ENCODE measurements at regions not wholly inside any gene's neighbourhood (a gene's known extent, or its start where the extent isn't known, plus 50 kb on each side); places are given as distances from the start of the nearest gene placed in this dataset.

DNA sequence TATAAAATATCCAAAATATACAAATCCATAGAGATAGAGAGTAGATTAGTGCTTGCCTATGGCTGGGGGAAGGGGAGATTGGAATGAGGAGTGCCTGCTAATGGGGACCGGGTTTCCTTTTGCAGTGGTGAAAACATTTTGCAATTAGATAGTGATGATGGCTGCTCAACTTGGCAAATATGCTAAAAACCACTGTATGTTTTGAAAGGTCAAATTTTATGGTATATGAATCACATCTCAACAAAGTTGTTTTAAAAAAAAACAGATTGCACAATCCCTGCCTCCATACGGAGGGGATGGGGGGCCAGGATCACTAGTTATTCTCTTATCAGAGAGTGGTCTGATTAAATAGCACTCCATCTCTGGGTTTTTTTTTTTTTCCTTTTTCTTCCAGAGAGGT lies 76.9 kb upstream of the RIPOR2 start:
- DNase-seq (ENCODE audit: low read depth in 1 of 2, low spot score in 1 of 2), result no peak

DNA sequence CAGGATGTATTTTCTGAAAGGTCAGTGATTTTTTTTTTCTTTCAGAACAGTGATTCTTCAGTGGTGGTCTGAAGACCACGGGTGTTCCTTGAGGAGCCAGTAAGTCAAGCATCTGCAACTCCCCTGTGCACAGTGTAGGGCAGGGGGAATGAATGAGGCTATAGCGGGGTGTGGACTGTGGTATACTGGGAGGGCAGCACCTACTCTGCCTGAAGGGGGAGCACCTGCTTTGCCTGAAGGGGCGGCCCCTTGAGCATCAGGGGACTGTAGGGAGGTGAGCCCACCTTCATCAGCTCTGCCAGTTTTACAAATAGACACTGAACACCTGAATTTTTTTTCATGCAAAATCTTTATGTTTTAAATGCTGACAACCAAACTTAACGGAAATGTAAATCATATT lies 77.5 kb upstream of the RIPOR2 start:
- no peak for DNase-seq (ENCODE audit: low read depth in 1 of 2, low spot score in 1 of 2)

DNA sequence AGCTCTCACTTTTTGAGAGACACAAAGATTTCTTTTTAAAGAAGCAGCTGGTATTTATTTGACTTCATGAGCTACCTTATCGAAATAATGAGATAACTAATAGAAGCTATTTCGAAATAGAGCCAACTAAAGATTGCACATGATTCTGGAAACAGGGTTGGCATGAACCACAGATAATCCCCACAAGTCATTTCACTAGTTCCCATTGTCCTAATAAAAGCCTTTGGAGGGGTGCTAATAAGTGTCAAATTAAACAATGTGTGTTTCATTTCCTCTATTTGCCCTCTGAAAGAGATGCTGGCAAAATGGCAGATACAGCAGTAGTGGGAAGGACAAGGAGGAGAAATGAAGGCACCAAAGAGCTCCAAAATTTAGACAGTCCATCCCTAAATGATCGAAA lies 78.6 kb upstream of the RIPOR2 start:
- DNase-seq (ENCODE audit: low read depth in 1 of 2, low spot score in 1 of 2), result no peak

DNA sequence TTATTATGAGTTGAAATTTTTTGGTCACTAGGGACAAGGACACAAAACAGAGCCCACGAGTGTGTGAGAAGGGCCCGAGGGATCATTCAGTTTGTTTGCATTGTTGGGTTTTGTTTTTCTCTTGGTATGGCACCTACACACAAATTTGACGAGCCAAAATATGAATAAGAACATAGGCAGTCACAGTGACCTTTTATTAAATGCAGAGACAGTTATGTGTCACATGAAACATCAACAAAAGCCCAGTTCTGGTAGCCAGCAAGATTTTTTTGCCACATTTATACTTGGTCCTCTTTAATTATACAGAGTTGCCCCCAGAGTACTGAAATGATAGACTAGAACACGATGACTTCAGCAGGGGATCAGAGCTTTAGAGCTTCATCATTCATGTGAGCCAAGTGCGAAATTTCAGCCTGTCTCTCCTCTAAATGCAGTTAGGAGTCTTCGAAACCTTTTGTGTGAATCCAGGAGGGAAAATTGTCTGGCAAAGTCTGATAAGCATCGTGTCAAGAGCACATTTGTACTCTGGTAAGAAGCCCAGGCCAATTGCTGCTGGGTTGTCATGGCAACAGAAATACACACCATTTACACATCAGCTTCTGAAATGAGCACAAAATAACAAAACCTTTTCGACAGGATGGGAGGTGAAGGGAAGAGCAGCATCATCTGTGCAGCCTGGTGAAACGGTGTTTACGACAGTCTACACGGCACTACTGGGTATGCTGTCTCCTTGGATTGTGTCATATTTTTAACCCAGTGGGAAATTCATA lies 79.2 kb upstream of the RIPOR2 start:
- peak in 1 of 2 donors; percentile 26 for DNase-seq (ENCODE audit: low read depth in 1 of 2, low spot score in 1 of 2)

DNA sequence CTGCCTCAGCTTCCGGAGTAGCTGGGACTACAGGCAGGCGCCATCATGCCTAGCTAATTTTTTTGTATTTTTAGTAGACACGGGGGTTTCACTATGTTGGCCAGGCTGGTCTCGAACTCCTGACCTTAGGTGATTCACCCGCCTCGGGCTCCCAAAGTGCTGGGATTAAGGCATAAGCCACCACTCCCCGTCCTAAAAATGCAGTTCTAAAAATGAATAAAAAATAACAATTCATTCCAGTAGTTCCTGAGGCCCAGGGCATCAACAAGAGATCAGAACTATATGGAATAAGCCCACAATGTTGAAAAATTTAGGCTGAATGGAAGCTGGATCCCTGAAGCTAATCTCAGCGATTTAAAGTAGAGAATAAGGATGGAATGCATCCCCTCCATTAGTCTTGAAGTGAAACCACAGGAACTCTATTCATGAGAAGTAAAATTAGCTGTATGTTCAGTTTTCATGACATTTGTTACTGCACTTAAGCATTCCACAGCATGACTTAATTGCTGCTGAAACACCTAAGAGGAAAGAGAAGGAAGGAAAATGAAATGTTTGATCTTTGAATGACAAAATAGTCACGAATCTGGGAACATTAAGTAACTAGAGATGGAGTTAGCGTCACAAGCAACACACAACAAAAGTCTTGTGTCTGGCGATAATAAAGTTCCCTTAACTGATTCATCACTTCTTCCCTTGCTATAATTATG lies 80.4 kb upstream of the RIPOR2 start:
- no peak for DNase-seq (ENCODE audit: low read depth in 1 of 2, low spot score in 1 of 2)

DNA sequence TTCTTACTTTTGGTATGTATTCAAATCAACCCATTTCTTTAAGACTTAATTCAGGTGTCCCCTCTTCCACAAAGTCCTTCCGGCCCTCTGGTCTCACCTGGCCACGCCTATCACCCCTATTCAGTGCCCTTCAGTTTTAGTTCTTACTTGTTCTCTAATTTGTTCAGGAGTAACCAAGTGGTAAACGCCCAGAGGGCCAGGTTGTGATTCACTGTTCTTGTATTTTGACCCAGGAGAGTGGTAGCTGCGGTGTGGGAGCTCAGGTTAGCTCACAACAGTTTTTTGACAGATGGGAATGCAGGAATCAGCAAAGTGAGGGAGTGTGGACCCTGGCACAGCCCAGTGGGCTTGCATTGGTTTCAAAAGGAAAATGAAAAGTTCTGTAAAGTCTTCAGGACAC lies 81.7 kb upstream of the RIPOR2 start:
- no peak for DNase-seq (ENCODE audit: low read depth in 1 of 2, low spot score in 1 of 2)

DNA sequence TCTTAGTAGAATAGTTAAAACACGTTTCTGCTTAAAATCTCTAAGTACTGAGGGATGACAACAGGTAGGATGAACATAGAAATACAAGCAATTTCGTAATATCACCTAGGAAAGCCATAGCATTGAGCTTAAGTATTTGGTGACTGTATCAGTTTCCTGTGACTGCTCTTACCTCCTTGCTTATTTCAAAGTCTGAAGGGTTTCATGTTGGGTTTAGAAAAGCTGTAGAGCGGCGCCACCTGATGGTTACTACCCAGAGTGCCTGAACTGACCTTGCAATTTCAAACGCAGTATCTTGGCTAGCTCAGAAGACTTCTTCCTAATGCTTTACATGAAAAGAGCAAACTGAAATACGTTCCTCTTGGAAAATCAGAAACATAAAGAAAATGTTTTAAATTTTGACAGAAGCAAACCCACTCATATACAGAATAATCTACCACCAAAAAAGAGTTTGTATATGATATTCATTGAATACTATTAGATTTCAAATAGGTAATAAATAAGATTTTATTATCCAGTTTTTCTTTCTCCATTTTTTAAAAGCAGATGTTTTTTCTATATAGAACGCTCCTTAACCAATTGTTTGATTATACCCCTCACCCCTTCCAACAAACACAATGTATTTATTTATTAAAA lies 82.3 kb upstream of the RIPOR2 start:
- DNase-seq (ENCODE audit: low read depth in 1 of 2, low spot score in 1 of 2), result peak in 1 of 2 donors; percentile 80

DNA sequence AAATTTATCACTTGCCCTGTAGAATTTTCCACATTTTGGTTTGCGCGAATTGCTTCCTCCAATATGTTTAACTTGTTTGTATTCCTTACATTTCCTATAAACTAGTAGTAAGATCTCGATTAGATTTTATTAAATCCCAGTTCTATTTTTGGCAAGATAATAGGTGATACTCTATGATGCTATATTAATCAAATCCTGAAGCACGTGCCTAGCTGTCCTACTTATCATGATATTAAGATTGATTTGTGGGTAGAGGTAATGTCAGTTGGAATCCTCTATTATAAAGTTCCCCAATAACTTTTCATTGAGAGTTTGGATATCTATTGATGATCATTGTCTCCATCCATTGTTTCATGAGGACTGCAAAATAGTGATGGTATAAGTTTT lies 82.8 kb upstream of the RIPOR2 start:
- no peak for DNase-seq (ENCODE audit: low read depth in 1 of 2, low spot score in 1 of 2)

DNA sequence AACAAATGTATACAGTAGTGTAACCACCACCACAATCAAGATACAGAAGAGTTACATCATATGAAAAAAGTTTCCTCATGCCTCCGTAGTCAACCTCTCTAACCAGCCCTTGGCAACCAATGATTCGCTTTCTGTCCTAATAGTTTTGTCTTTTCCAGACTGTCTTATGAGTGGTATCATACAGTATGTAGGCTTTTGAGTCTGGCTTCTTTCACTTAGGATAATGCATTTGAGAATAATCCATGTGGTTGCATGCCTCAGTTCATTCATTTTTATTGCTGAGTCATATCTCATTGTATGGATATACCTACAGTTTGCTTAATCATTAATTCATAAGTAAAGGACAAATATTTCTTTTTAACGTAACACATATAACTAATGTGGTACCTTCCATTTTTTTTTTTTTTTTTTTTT lies 86.4 kb upstream of the RIPOR2 start:
- no peak for DNase-seq (ENCODE audit: low read depth in 1 of 2, low spot score in 1 of 2)

DNA sequence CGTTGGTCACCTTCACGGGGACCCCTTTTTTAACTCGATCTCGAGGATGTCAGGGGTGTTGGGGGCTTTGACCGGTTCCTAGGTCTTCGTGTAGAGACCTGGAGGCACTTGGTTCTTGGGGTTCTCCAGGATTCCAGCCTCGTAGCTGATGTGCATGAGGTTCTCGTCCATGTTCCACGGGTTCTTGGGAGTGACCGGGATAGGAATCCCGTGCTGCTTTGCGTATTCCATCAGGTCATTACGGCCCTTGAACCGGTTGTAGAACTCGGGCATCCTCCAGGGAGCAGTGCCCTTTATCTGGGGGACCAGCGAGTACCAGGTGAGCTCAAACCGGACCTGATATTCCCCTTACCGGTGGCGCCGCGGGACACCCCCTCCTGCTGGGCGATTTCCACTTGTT lies 88.0 kb upstream of the RIPOR2 start:
- DNase-seq (ENCODE audit: low read depth in 1 of 2, low spot score in 1 of 2), result no peak

DNA sequence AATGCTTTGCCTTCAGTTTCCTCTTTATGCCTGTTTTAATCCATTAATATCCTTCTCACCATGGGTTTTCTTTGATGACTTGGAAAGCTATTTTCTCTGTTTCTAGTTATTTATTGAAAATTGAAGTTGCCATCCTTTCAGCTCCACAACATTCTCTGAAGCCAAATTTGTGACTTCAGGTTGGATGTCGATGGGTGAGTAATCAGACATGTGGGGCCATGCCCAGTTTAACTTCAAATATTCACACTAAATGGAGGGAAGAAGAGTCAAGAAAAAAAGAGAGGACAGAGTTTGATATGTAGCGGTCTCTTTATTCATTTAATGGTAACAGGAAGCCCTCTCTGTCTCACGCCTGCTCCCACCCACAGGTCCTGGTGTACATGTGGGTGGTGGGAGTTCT lies 89.1 kb upstream of the RIPOR2 start:
- DNase-seq (ENCODE audit: low read depth in 1 of 2, low spot score in 1 of 2), result no peak

DNA sequence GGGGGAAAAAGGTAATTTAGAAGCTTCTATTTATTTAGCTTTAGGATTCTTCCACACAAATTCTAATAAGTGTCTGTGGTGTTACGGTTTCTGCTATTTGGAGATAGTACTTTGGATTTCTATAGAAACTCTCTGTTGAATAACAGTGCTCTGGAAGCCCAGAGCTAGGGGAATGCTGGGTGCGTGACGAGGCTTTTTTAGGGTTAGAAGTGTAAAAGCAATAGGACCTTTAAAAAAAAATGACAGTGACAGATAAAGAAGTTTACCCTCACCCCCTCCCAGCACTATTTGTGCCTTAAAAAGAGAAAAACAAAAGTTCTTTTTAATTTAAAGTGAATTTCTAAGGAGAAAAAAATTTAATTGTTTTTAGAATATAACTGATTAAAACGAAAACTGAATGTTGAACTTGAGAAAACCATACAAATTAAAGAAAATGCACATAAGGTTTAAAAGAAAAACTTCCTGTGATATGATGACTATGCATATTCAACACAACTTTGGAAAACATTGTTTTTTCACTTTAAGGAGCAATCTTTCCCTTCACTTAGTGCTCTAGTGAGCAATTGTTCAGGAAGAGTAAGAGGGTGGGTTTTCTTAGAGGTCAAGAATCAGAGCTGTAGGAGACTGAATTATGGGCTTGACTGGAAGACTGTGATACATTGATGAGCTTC lies 89.6 kb upstream of the RIPOR2 start:
- no peak for DNase-seq (ENCODE audit: low read depth in 1 of 2, low spot score in 1 of 2)

DNA sequence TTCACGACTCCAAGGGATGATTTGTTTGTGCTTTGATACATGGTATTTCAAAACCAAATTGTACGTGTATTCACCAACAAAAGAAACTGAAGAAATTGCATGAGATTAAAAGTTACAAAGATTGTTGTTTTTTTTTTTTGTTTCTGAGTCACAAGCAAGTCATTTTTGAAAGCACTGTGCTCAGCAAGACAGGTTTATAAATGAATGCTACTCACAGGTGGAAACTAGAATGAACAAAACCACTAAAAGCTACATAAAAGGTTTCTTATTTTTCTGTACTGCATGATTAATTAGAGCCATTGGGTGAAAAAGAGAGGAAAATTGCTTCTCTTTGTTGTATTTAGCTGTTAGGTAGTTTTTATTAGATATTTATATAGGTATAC lies 90.2 kb upstream of the RIPOR2 start:
- DNase-seq (ENCODE audit: low read depth in 1 of 2, low spot score in 1 of 2), result no peak

DNA sequence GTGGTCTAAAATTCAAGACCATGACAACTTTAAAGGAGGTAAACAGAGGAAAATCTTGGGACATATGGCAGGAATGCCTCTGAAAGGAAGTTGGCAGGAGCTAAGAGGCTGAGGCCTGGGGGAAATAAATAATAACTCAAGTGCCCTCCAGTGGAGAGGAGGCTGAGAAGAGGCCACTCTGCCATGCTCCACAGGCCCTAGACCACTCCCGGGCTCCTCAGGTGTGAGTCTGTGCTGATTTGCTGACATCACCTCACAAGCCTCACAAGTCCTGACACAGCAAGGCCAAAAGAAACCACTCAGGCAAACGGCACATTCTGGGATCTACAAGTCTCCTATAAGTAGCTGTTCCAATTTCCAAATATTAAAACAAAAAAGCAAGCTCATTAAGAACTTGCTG lies 91.0 kb upstream of the RIPOR2 start:
- DNase-seq (ENCODE audit: low read depth in 1 of 2, low spot score in 1 of 2), result no peak

DNA sequence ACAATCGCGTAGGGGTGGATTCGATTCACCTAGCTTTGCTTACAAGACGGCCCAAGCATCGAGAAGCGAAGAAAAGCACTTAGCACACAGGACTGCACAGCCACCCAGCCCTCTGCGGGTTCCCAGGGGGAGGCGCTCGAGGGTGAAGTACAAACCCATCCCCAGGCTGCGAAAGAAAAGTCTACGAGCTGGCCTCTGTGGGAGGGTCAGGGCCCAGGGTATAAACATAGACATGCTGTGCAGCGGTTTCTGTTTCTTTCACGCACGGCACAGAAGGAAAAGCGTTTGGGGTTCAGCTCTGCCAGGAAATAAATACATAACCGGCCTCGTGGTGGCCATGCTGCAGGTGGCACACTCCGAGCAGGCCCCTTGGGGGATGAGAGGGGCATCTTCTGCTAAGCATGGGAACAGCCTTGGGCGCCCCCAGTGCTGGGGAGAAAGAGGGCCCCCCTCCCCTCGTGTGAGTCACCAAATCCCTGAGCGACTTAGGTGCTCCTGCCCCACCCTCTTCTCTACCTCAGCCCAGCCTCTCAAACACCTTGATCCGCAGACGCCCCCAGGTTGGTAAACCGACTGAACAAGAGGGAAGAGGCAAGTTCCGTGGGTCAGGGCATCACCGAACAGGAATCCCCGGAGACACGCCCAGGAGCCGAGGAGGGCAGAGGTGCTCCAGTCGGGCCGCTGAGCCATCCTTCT lies 91.6 kb upstream of the RIPOR2 start:
- peak in 1 of 2 donors; percentile 66 for DNase-seq (ENCODE audit: low read depth in 1 of 2, low spot score in 1 of 2)

DNA sequence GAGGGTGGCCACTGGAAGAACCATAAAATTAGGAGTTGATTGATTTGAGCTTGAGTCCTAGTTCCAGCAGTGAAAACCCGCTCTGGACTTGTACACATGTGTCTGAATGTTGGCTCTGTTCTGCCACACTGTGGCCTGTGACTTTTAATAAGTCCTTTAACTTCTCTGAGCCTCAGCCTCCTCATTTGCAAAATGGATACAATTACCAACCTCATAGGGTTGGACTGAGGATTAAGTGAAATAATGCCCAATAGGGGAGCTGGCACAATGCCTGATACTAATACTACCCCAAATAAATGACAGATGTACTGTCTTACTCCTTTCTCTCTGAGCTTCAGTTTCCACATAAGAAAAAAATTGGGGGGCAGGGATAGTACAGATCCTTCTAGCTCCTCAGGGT lies 92.6 kb upstream of the RIPOR2 start:
- DNase-seq (ENCODE audit: low read depth in 1 of 2, low spot score in 1 of 2), result no peak

DNA sequence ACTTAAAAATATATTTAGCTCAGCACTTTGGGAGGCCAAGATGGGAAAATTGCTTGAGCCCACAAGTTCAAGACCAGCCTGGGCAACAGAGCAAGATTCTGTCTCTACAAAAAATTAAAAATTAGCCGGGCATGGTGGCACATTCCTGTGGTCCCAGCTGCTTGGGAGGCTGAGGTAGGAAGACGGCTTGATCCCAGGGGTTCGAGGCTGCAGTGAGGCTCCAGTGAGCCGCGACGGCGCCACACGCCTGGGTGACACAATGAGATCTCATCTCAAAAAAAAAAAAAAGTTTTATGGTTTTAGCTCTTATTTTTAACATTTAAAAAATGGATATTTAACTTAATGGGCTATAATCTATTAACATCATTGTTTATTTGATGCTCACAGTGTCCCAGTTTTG lies 97.2 kb upstream of the RIPOR2 start:
- DNase-seq (ENCODE audit: low read depth in 1 of 2, low spot score in 1 of 2), result no peak

DNA sequence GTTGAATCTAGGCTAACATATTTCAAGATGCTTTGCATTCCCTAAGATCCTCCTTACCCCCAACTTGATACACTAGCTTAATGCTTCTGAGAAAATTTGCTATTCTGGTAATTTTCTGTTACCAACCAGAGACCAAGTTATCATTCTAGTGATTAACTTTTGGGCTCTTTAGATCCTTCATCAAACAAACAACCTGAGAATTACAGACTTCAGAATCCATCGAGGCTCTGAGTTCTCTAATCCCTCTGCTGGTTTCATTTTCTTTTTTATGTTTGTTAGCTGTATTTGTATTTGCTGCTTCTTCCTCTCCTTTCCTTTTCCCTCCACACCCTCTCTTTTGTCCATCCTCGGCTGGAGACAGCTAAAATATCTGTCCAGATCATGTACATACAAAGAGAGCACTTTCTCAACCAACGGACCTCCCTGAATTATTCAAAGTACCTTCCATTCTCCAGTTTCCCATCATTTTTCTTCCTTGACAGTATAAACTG lies 98.7 kb upstream of the RIPOR2 start:
- DNase-seq (ENCODE audit: low read depth in 1 of 2, low spot score in 1 of 2), result no peak

DNA sequence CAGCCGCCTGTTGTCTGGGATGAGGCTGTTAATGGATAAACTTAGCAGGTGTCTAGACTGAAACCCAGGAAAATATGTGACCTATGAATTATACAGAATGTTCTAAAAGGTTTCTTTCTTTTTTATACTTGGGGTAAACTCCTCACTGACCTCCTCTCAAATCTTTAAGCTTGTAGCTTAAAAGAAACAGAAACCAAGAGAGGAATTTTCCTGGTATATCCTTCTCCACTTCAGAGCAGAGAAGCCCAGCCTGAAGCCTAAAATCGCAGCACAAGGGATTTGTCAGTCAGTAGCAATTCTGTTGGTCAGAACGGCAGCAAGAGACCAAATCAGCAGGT lies 99.4 kb upstream of the RIPOR2 start:
- no peak for DNase-seq (ENCODE audit: low read depth in 1 of 2, low spot score in 1 of 2)

DNA sequence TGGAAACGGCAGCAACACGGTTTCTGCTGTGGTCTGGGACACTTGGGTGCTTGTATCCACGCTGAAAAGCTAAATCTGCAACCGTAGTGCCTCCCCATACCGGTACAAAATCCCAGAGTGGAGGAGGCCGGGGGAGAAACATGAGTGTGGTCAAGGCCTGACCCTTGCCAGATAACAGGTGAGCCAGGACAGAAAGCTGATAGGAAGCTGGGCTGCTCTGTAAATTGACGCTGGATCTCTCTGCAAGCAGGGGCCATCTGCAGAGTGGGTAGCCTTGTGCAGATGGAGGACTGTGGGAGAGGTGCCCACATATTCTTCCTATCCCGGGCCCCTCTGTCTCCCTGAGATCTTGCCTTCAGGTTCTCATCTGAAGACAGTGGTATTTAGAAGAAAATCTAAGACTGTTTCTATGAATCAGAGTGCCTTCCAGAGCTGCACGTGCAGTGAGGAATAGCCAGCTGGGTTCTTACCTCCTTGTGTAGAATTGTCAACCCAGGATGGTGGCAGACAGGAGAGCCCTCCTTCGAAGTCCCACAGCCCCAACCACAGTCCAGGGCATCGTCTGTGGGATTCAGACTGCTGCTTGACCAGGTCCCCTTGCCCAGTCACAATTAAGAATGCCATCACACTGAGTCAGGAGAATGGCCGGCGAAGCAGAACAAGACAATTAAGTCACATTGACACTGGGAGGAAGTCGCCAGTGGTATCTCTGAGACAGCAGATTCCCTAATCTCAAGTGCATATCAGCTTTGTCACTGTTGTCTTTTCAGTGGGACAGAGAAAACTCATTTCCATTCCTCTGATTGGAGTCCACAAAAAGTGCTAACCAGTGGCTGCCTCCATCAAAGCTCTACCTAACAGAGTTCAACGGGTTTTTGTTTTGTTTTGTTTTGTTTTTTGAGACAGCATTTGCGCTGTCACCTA lies 100.0 kb upstream of the RIPOR2 start:
- no peak for DNase-seq (ENCODE audit: low read depth in 1 of 2, low spot score in 1 of 2)
